GM11168 (cell line): ENCODE measurements at regions not wholly inside any gene's neighbourhood (a gene's known extent, or its start where the extent isn't known, plus 50 kb on each side); places are given as distances from the start of the nearest gene placed in this dataset.

Experiments used
- in situ Hi-C: fragments of 300-500 bp; cut with MboI; formaldehyde crosslinking; loops from one replicate; pipeline ENCODE4 v1.12.0; 2022; ENCODE audit warnings: low sequenced_read_pairs; ENCODE audit not compliant: unreplicated experiment

GRCh38 chr14:22096514-22096895 is 422.9 kb upstream of the OR4E1 start:
- in situ Hi-C loops, result no loop called here

GRCh38 chr14:22095860-22096513 is 422.4 kb upstream of the OR4E1 start:
- in situ Hi-C loops, result no loop called here

GRCh38 chr14:22089940-22090339 is 416.3 kb upstream of the OR4E1 start:
- in situ Hi-C loops, result no loop called here

- in situ Hi-C loops, result no loop called here
Observed at GRCh38 chr14:22088614-22089342, 415.2 kb upstream of the OR4E1 start.

- in situ Hi-C loops, result no loop called here
Observed at GRCh38 chr14:22086131-22086530, 412.5 kb upstream of the OR4E1 start.

GRCh38 chr14:22084393-22085281 is 411.0 kb upstream of the OR4E1 start:
- in situ Hi-C loops, result no loop called here

GRCh38 chr14:22081337-22081736 is 407.7 kb upstream of the OR4E1 start:
- in situ Hi-C loops, result no loop called here

GRCh38 chr14:22079766-22080165 is 406.1 kb upstream of the OR4E1 start:
- in situ Hi-C loops, result no loop called here

- in situ Hi-C loops, result no loop called here
Observed at GRCh38 chr14:22073801-22074200, 400.2 kb upstream of the OR4E1 start.

- in situ Hi-C loops, result no loop called here
Observed at GRCh38 chr14:22071006-22071405, 397.4 kb upstream of the OR4E1 start.

- in situ Hi-C loops, result no loop called here
Observed at GRCh38 chr14:22070119-22070982, 396.7 kb upstream of the OR4E1 start.

- in situ Hi-C loops, result no loop called here
Observed at GRCh38 chr14:22065347-22065746, 391.7 kb upstream of the OR4E1 start.

GRCh38 chr14:22059201-22059600 is 385.6 kb upstream of the OR4E1 start:
- in situ Hi-C loops, result no loop called here

- in situ Hi-C loops, result no loop called here
Observed at GRCh38 chr14:22052795-22053194, 379.2 kb upstream of the OR4E1 start.

- in situ Hi-C loops, result no loop called here
Observed at GRCh38 chr14:22047115-22047514, 373.5 kb upstream of the OR4E1 start.

- in situ Hi-C loops, result no loop called here
Observed at GRCh38 chr14:22046063-22046462, 372.4 kb upstream of the OR4E1 start.

GRCh38 chr14:22044193-22044592 is 370.6 kb upstream of the OR4E1 start:
- in situ Hi-C loops, result no loop called here

GRCh38 chr14:22040781-22041125 is 367.1 kb upstream of the OR4E1 start:
- in situ Hi-C loops, result no loop called here

- in situ Hi-C loops, result no loop called here
Observed at GRCh38 chr14:22039938-22040780, 366.5 kb upstream of the OR4E1 start.
